Ovary (tissue), 7 donors: ENCODE measurements at regions not wholly inside any gene's neighbourhood (a gene's known extent, or its start where the extent isn't known, plus 50 kb on each side); places are given as distances from the start of the nearest gene placed in this dataset.

Experiments used
- DNase-seq, 5 donors: peaks; one replicate each; pipeline ENCODE4 v3.0.0-alpha.2; 2019 to 2020
- H3K27ac ChIP-seq, 2 donors: fragments of 200-600 bp; one replicate each; pipeline versions ENCODE4 v1.5.1 to v1.8.0; 2019 to 2022
- H3K27me3 ChIP-seq: fragments of 200-600 bp; one replicate; pipeline ENCODE4 v1.8.0; 2022
- H3K36me3 ChIP-seq: fragments of 200-600 bp; sonication (generic); one replicate; pipeline ENCODE4 v1.5.1; 2019
- H3K4me1 ChIP-seq: one replicate; pipeline ENCODE4 v1.8.1; 2013; ENCODE audit warnings: mild to moderate bottlenecking, moderate library complexity; ENCODE audit not compliant: insufficient read depth
- H3K4me3 ChIP-seq: fragments of 200-600 bp; sonication (generic); one replicate; pipeline ENCODE4 v1.5.1; 2017
- H3K9me3 ChIP-seq, 2 donors: fragments of 200-600 bp in 1 of 2; sonication (generic) in 1 of 2; one replicate each; pipeline versions ENCODE4 v1.5.1 to v1.8.1; 2013 to 2019; ENCODE audit warnings: mild to moderate bottlenecking in 1 of 2, moderate library complexity in 1 of 2
- CTCF ChIP-seq, 3 donors: fragments of 450-650 bp in 2 of 3; fragments of 200-600 bp in 1 of 3; IDR thresholded peaks; one replicate each; pipeline versions ENCODE4 v1.5.1 to v1.8.0; 2016 to 2022; ENCODE audit warnings: antibody characterized with exemption in 3 of 3, mild to moderate bottlenecking in 1 of 3
- EP300 ChIP-seq: sonication (generic); formaldehyde crosslinking; IDR thresholded peaks from one replicate; pipeline ENCODE4 v1.6.1; 2017; ENCODE audit warnings: antibody characterized with exemption
- POLR2A ChIP-seq: fragments of 450-650 bp; IDR thresholded peaks from one replicate; pipeline ENCODE4 v1.6.1; 2017; ENCODE audit warnings: antibody characterized with exemption, mild to moderate bottlenecking, moderate library complexity
- WGBS, 3 donors: extraction: QIAGEN DNeasy Blood & Tissue Kit in 1 of 3; methylation state at CpG; one replicate each; pipeline versions ENCODE4 v1.1.5 to v1.1.7; 2013 to 2017; 5-methylcytosine and 5-hydroxymethylcytosine counted together
- intact Hi-C, 4 donors: fragments of 100-400 bp; cut with DNase I; formaldehyde crosslinking; loops; one replicate each; pipeline versions ENCODE4 v1.11.0 to v1.15.1; 2022 to 2023
- donor health status: DM: no; HTN: no; CAD: no; lungs with moderate emphysema.
- donor health status: DM: no; HTN: no; CAD: no.
- donor health status: Bipolar disorder and iron deficiency.
- donor health status: DM: no; HTN: no; CAD: no.
- donor health status: DM: yes; HTN: yes; CAD: no.

- Histone ChIP-seq H3K27me3 (no peaks in the 10 kb centered on the region), H3K9me3 (no peaks in the 10 kb centered on the region), H3K36me3 (no peaks in the 10 kb centered on the region), H3K4me3 (no peak overlapping the region), H3K27ac (no peak overlapping the region), H3K4me1 (no peaks in the 10 kb centered on the region)
- TF ChIP-seq CTCF (IDR thresholded peaks at IDR 0.05) (no peak), POLR2A (no peak), EP300 (no peak)
- DNase-seq, result no peak
- intact Hi-C loops, result no loop called here
- WGBS, 3 donors, result 55 to 71% (median 63%) methylated on average over 6 of the region's 6 CpGs
Measured at GRCh38 chr2:6700335-6700734, 165.4 kb downstream of the CMPK2 start.

GRCh38 chr2:6704077-6704476, 161.6 kb downstream of the CMPK2 start:
- Histone ChIP-seq H3K27me3 (no peaks in the 10 kb centered on the region), H3K36me3 (no peaks in the 10 kb centered on the region), H3K9me3 (no peaks in the 10 kb centered on the region), H3K4me3 (no peak overlapping the region), H3K4me1 (no peaks in the 10 kb centered on the region), H3K27ac (no peak overlapping the region)
- WGBS, 3 donors, result 93 to 100% (median 94%) methylated on average over 1 of the region's 1 CpG
- DNase-seq, result no peak
- intact Hi-C loops, result no loop called here
- TF ChIP-seq POLR2A (no peak), CTCF (IDR thresholded peaks at IDR 0.05) (no peak), EP300 (no peak)

GRCh38 chr2:6721395-6721794, 144.3 kb downstream of the CMPK2 start:
- intact Hi-C loops, result no loop called here
- 83 to 95% (median 91%) methylated on average over 2 of the region's 2 CpGs for whole genome bisulfite sequencing, 3 donors
- no peak overlapping the region for H3K27ac ChIP-seq
- no peaks in the 10 kb centered on the region for H3K4me1 ChIP-seq
- no peak for DNase-seq
- TF ChIP-seq EP300, result no peak
- TF ChIP-seq POLR2A, result no peak
- TF ChIP-seq CTCF (IDR thresholded peaks at IDR 0.05), result no peak
- no peaks in the 10 kb centered on the region for H3K27me3 ChIP-seq
- H3K4me3 ChIP-seq, result no peak overlapping the region
- no peaks in the 10 kb centered on the region for H3K9me3 ChIP-seq
- no peaks in the 10 kb centered on the region for H3K36me3 ChIP-seq

- no peak overlapping the region for H3K4me3 ChIP-seq
- H3K27ac ChIP-seq, result no peak overlapping the region
- DNase-seq, result no peak
- H3K27me3 ChIP-seq, result no peaks in the 10 kb centered on the region
- intact Hi-C loops, result no loop called here
- H3K36me3 ChIP-seq, result no peaks in the 10 kb centered on the region
- no peaks in the 10 kb centered on the region for H3K9me3 ChIP-seq
- TF ChIP-seq EP300 (no peak), POLR2A (no peak), CTCF (IDR thresholded peaks at IDR 0.05) (no peak)
- H3K4me1 ChIP-seq, result no peaks in the 10 kb centered on the region
- WGBS, 3 donors, result 96 to 97% (median 96%) methylated on average over 2 of the region's 2 CpGs
Measured at GRCh38 chr2:6722574-6722973, 143.1 kb downstream of the CMPK2 start.
